ENCODE measurements at regions not wholly inside any gene's neighbourhood (a gene's known extent, or its start where the extent isn't known, plus 50 kb on each side); places are given as distances from the start of the nearest gene placed in this dataset.

GRCh38 chr5:123807177-123807945 lies 295.4 kb downstream of the CSNK1G3 start:
- TF ChIP-seq, protein P1, sequence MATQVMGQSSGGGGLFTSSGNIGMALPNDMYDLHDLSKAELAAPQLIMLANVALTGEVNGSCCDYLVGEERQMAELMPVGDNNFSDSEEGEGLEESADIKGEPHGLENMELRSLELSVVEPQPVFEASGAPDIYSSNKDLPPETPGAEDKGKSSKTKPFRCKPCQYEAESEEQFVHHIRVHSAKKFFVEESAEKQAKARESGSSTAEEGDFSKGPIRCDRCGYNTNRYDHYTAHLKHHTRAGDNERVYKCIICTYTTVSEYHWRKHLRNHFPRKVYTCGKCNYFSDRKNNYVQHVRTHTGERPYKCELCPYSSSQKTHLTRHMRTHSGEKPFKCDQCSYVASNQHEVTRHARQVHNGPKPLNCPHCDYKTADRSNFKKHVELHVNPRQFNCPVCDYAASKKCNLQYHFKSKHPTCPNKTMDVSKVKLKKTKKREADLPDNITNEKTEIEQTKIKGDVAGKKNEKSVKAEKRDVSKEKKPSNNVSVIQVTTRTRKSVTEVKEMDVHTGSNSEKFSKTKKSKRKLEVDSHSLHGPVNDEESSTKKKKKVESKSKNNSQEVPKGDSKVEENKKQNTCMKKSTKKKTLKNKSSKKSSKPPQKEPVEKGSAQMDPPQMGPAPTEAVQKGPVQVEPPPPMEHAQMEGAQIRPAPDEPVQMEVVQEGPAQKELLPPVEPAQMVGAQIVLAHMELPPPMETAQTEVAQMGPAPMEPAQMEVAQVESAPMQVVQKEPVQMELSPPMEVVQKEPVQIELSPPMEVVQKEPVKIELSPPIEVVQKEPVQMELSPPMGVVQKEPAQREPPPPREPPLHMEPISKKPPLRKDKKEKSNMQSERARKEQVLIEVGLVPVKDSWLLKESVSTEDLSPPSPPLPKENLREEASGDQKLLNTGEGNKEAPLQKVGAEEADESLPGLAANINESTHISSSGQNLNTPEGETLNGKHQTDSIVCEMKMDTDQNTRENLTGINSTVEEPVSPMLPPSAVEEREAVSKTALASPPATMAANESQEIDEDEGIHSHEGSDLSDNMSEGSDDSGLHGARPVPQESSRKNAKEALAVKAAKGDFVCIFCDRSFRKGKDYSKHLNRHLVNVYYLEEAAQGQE (tag by site-specific recombination; IDR thresholded peaks at IDR 0.05) = no peak
- TF ChIP-seq, protein P2, sequence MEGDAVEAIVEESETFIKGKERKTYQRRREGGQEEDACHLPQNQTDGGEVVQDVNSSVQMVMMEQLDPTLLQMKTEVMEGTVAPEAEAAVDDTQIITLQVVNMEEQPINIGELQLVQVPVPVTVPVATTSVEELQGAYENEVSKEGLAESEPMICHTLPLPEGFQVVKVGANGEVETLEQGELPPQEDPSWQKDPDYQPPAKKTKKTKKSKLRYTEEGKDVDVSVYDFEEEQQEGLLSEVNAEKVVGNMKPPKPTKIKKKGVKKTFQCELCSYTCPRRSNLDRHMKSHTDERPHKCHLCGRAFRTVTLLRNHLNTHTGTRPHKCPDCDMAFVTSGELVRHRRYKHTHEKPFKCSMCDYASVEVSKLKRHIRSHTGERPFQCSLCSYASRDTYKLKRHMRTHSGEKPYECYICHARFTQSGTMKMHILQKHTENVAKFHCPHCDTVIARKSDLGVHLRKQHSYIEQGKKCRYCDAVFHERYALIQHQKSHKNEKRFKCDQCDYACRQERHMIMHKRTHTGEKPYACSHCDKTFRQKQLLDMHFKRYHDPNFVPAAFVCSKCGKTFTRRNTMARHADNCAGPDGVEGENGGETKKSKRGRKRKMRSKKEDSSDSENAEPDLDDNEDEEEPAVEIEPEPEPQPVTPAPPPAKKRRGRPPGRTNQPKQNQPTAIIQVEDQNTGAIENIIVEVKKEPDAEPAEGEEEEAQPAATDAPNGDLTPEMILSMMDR (tag by site-specific recombination; IDR thresholded peaks at IDR 0.05) = no peak
- TF ChIP-seq ZNF561 (tag by site-specific recombination; IDR thresholded peaks at IDR 0.05; ENCODE audit: borderline replicate concordance) = peak; percentile 57; the same call in 1 of the 2 replicates
- TF ChIP-seq ZNF521 (tag by site-specific recombination; IDR thresholded peaks at IDR 0.05) = no peak
- TF ChIP-seq, protein P3, sequence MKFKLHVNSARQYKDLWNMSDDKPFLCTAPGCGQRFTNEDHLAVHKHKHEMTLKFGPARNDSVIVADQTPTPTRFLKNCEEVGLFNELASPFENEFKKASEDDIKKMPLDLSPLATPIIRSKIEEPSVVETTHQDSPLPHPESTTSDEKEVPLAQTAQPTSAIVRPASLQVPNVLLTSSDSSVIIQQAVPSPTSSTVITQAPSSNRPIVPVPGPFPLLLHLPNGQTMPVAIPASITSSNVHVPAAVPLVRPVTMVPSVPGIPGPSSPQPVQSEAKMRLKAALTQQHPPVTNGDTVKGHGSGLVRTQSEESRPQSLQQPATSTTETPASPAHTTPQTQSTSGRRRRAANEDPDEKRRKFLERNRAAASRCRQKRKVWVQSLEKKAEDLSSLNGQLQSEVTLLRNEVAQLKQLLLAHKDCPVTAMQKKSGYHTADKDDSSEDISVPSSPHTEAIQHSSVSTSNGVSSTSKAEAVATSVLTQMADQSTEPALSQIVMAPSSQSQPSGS (tag by site-specific recombination; IDR thresholded peaks at IDR 0.05; ENCODE audit: low read depth) = no peak
- no peak for TF ChIP-seq ZNF324 (tag by site-specific recombination; IDR thresholded peaks at IDR 0.05)
- TF ChIP-seq ZNF621 (tag by site-specific recombination; IDR thresholded peaks at IDR 0.05) = no peak
- no peak for TF ChIP-seq HOXA7 (CRISPR knock-in tag; IDR thresholded peaks at IDR 0.05; ENCODE audit: borderline replicate concordance)
- TF ChIP-seq TCF7L2 (IDR thresholded peaks at IDR 0.05; ENCODE audit: borderline replicate concordance, low read depth, low read length) = no peak
- no peak for TF ChIP-seq ZNF138 (tag by site-specific recombination; IDR thresholded peaks at IDR 0.05; ENCODE audit: borderline replicate concordance)
- no peak for TF ChIP-seq ZNF350 (tag by site-specific recombination; IDR thresholded peaks at IDR 0.05)
- no peak for TF ChIP-seq ZNF155 (tag by site-specific recombination; IDR thresholded peaks at IDR 0.05)

All from HEK293 (cell line).